BE2C (cell line): ENCODE measurements at regions not wholly inside any gene's neighbourhood (a gene's known extent, or its start where the extent isn't known, plus 50 kb on each side); places are given as distances from the start of the nearest gene placed in this dataset.

Experiments used
- DNase-seq: peaks from one replicate; pipeline ENCODE4 v3.0.0-alpha.2; 2020
- H3K27me3 ChIP-seq: fragments of 250-450 bp; sonication (Bioruptor Pico); 2 replicates; pipeline ENCODE4 v1.5.1; 2020; ENCODE audit warnings: mild to moderate bottlenecking
- H3K36me3 ChIP-seq: fragments of 250-450 bp; sonication (Bioruptor Pico); 2 replicates; pipeline ENCODE4 v1.5.1; 2020; ENCODE audit warnings: mild to moderate bottlenecking
- H3K4me1 ChIP-seq: fragments of 250-450 bp; sonication (Bioruptor Pico); 2 replicates; pipeline ENCODE4 v1.5.1; 2020
- H3K4me3 ChIP-seq: 2 replicates; pipeline ENCODE4 v1.5.1; 2011; ENCODE audit warnings: low read depth, low read length
- H3K9me3 ChIP-seq: fragments of 250-450 bp; sonication (Bioruptor Pico); 2 replicates; pipeline ENCODE4 v1.5.1; 2020
- CTCF ChIP-seq: IDR thresholded peaks from 2 replicates; pipeline ENCODE4 v1.5.1; 2012; ENCODE audit warnings: mild to moderate bottlenecking, low read depth, low read length

GRCh38 chr1:234840843-234841242 is 230.9 kb upstream of the IRF2BP2 start:
- TF ChIP-seq CTCF, result no peak
- Histone ChIP-seq H3K36me3 (no peaks in the 10 kb centered on the region), H3K9me3 (no peaks in the 10 kb centered on the region), H3K4me3 (no peak overlapping the region), H3K27me3 (no peaks in the 10 kb centered on the region), H3K4me1 (no peaks in the 10 kb centered on the region; the same call in 1 of the 2 replicates)
- DNase-seq, result no peak

- no peaks in the 10 kb centered on the region for H3K9me3 ChIP-seq
- TF ChIP-seq CTCF, result no peak
- H3K27me3 ChIP-seq, result no peaks in the 10 kb centered on the region
- no peaks in the 10 kb centered on the region; the same call in 1 of the 2 replicates for H3K4me1 ChIP-seq
- H3K36me3 ChIP-seq, result no peaks in the 10 kb centered on the region
- no peak overlapping the region for H3K4me3 ChIP-seq
- DNase-seq, result no peak
Measured at GRCh38 chr1:234840253-234840652, 230.3 kb upstream of the IRF2BP2 start.

- no peak for DNase-seq
- Histone ChIP-seq H3K9me3 (no peaks in the 10 kb centered on the region), H3K36me3 (no peaks in the 10 kb centered on the region), H3K4me1 (no peaks in the 10 kb centered on the region; the same call in 1 of the 2 replicates), H3K27me3 (no peaks in the 10 kb centered on the region), H3K4me3 (no peak overlapping the region)
- TF ChIP-seq CTCF, result no peak
Measured at GRCh38 chr1:234839663-234840062, 229.7 kb upstream of the IRF2BP2 start.

- no peak for TF ChIP-seq CTCF
- H3K9me3 ChIP-seq, result no peaks in the 10 kb centered on the region
- no peak overlapping the region for H3K4me3 ChIP-seq
- DNase-seq, result no peak
- no peaks in the 10 kb centered on the region for H3K27me3 ChIP-seq
- no peaks in the 10 kb centered on the region for H3K36me3 ChIP-seq
- no peaks in the 10 kb centered on the region; the same call in 1 of the 2 replicates for H3K4me1 ChIP-seq
Measured at GRCh38 chr1:234838820-234839219, 228.8 kb upstream of the IRF2BP2 start.

- Histone ChIP-seq H3K27me3 (no peaks in the 10 kb centered on the region), H3K4me3 (no peak overlapping the region), H3K36me3 (no peaks in the 10 kb centered on the region), H3K4me1 (no peaks in the 10 kb centered on the region; the same call in 1 of the 2 replicates), H3K9me3 (no peaks in the 10 kb centered on the region)
- TF ChIP-seq CTCF, result no peak
- no peak for DNase-seq
Measured at GRCh38 chr1:234838182-234838581, 228.2 kb upstream of the IRF2BP2 start.

GRCh38 chr1:234837713-234838112 is 227.7 kb upstream of the IRF2BP2 start:
- Histone ChIP-seq H3K4me1 (no peaks in the 10 kb centered on the region; the same call in 1 of the 2 replicates), H3K9me3 (no peaks in the 10 kb centered on the region), H3K36me3 (no peaks in the 10 kb centered on the region), H3K27me3 (no peaks in the 10 kb centered on the region), H3K4me3 (no peak overlapping the region)
- no peak for DNase-seq
- TF ChIP-seq CTCF, result no peak
